ENCODE measurements at regions not wholly inside any gene's neighbourhood (a gene's known extent, or its start where the extent isn't known, plus 50 kb on each side); places are given as distances from the start of the nearest gene placed in this dataset.

DNA sequence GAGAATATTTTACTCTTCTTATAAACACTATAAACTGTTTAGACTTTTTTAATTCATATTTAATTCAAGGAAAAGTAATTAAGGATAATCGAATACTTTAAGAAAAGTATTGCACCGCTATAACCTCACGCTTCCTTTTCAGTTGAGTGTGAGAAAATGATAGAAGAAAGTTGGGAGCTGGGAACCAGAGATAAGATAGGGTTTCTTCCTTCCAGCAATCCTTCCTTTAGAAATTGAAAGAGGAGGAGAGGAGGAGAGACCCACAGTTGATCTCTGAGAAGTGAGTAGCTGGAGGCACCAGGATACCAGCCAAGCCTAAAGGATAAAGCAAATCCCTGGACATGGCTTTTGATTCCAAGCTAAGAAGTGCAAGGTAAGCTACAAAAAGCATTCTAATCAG, 242.3 kb upstream of the NOCT start:
- no peaks in the 10 kb centered on the region for H4K20me1 ChIP-seq (ENCODE audit: insufficient read depth, low read depth, low read length)
- DNase-seq = no peak
- H3K4me1 ChIP-seq (ENCODE audit: low read length) = no peaks in the 10 kb centered on the region
- H3K9me3 ChIP-seq (ENCODE audit: low read length) = no peaks in the 10 kb centered on the region
- H2AFZ ChIP-seq (ENCODE audit: low read length) = no peak overlapping the region
- no peak overlapping the region for H3K4me2 ChIP-seq (ENCODE audit: low read depth, low read length, poor library complexity, severe bottlenecking)
- no peaks in the 10 kb centered on the region for H3K9me2 ChIP-seq (replicated peaks; ENCODE audit: insufficient read depth, low read length)
- no peak overlapping the region for H3K27ac ChIP-seq (ENCODE audit: low read length)
- no peaks in the 10 kb centered on the region for H3K79me2 ChIP-seq (ENCODE audit: low read length)
- H3K27me3 ChIP-seq (ENCODE audit: low read length) = no peaks in the 10 kb centered on the region
- no peak overlapping the region for H3K9ac ChIP-seq (ENCODE audit: low read length)
- H3K4me3 ChIP-seq (ENCODE audit: low read length) = no peak overlapping the region
- no peaks in the 10 kb centered on the region for H3K36me3 ChIP-seq (ENCODE audit: insufficient read depth, low read length)

- H3K4me3 ChIP-seq (ENCODE audit: low read length) = no peak overlapping the region
- no peak overlapping the region for H3K27ac ChIP-seq (ENCODE audit: low read length)
- H4K20me1 ChIP-seq (ENCODE audit: insufficient read depth, low read depth, low read length) = no peaks in the 10 kb centered on the region
- H3K79me2 ChIP-seq (ENCODE audit: low read length) = no peaks in the 10 kb centered on the region
- H3K27me3 ChIP-seq (ENCODE audit: low read length) = no peaks in the 10 kb centered on the region
- no peak overlapping the region for H2AFZ ChIP-seq (ENCODE audit: low read length)
- H3K4me1 ChIP-seq (ENCODE audit: low read length) = no peaks in the 10 kb centered on the region
- H3K9me2 ChIP-seq (replicated peaks; ENCODE audit: insufficient read depth, low read length) = no peaks in the 10 kb centered on the region
- DNase-seq = no peak
- H3K9me3 ChIP-seq (ENCODE audit: low read length) = no peaks in the 10 kb centered on the region
- H3K4me2 ChIP-seq (ENCODE audit: low read depth, low read length, poor library complexity, severe bottlenecking) = no peak overlapping the region
- no peak overlapping the region for H3K9ac ChIP-seq (ENCODE audit: low read length)
- H3K36me3 ChIP-seq (ENCODE audit: insufficient read depth, low read length) = no peaks in the 10 kb centered on the region
These were observed 243.2 kb upstream of the NOCT start for GRCh38 chr4:138772366-138772765.

- no peak overlapping the region for H3K27ac ChIP-seq (ENCODE audit: low read length)
- no peak overlapping the region for H3K4me2 ChIP-seq (ENCODE audit: low read depth, low read length, poor library complexity, severe bottlenecking)
- no peaks in the 10 kb centered on the region for H3K27me3 ChIP-seq (ENCODE audit: low read length)
- no peak for DNase-seq
- no peaks in the 10 kb centered on the region for H3K79me2 ChIP-seq (ENCODE audit: low read length)
- no peak overlapping the region for H3K9ac ChIP-seq (ENCODE audit: low read length)
- H2AFZ ChIP-seq (ENCODE audit: low read length) = no peak overlapping the region
- H3K9me2 ChIP-seq (replicated peaks; ENCODE audit: insufficient read depth, low read length) = no peaks in the 10 kb centered on the region
- no peaks in the 10 kb centered on the region for H3K4me1 ChIP-seq (ENCODE audit: low read length)
- H3K9me3 ChIP-seq (ENCODE audit: low read length) = no peaks in the 10 kb centered on the region
- no peaks in the 10 kb centered on the region for H4K20me1 ChIP-seq (ENCODE audit: insufficient read depth, low read depth, low read length)
- no peak overlapping the region for H3K4me3 ChIP-seq (ENCODE audit: low read length)
- no peaks in the 10 kb centered on the region for H3K36me3 ChIP-seq (ENCODE audit: insufficient read depth, low read length)
These were observed 244.8 kb upstream of the NOCT start for GRCh38 chr4:138770818-138771217.

- no peak overlapping the region for H3K27ac ChIP-seq (ENCODE audit: low read length)
- H3K36me3 ChIP-seq (ENCODE audit: insufficient read depth, low read length) = no peaks in the 10 kb centered on the region
- H4K20me1 ChIP-seq (ENCODE audit: insufficient read depth, low read depth, low read length) = no peaks in the 10 kb centered on the region
- H3K27me3 ChIP-seq (ENCODE audit: low read length) = no peaks in the 10 kb centered on the region
- H3K4me2 ChIP-seq (ENCODE audit: low read depth, low read length, poor library complexity, severe bottlenecking) = no peak overlapping the region
- no peak overlapping the region for H3K9ac ChIP-seq (ENCODE audit: low read length)
- no peak overlapping the region for H3K4me3 ChIP-seq (ENCODE audit: low read length)
- no peaks in the 10 kb centered on the region for H3K9me2 ChIP-seq (replicated peaks; ENCODE audit: insufficient read depth, low read length)
- no peaks in the 10 kb centered on the region for H3K4me1 ChIP-seq (ENCODE audit: low read length)
- no peak for DNase-seq
- no peaks in the 10 kb centered on the region for H3K9me3 ChIP-seq (ENCODE audit: low read length)
- H3K79me2 ChIP-seq (ENCODE audit: low read length) = no peaks in the 10 kb centered on the region
- no peak overlapping the region for H2AFZ ChIP-seq (ENCODE audit: low read length)
These were observed 249.2 kb upstream of the NOCT start for GRCh38 chr4:138766332-138766731.

- H3K79me2 ChIP-seq (ENCODE audit: low read length) = no peaks in the 10 kb centered on the region
- no peak overlapping the region for H3K4me2 ChIP-seq (ENCODE audit: low read depth, low read length, poor library complexity, severe bottlenecking)
- H2AFZ ChIP-seq (ENCODE audit: low read length) = no peak overlapping the region
- no peaks in the 10 kb centered on the region for H3K36me3 ChIP-seq (ENCODE audit: insufficient read depth, low read length)
- H3K9me2 ChIP-seq (replicated peaks; ENCODE audit: insufficient read depth, low read length) = no peaks in the 10 kb centered on the region
- H3K9ac ChIP-seq (ENCODE audit: low read length) = no peak overlapping the region
- H4K20me1 ChIP-seq (ENCODE audit: insufficient read depth, low read depth, low read length) = no peaks in the 10 kb centered on the region
- H3K27me3 ChIP-seq (ENCODE audit: low read length) = no peaks in the 10 kb centered on the region
- no peak overlapping the region for H3K4me3 ChIP-seq (ENCODE audit: low read length)
- H3K9me3 ChIP-seq (ENCODE audit: low read length) = no peaks in the 10 kb centered on the region
- no peak overlapping the region for H3K27ac ChIP-seq (ENCODE audit: low read length)
- no peak for DNase-seq
- no peaks in the 10 kb centered on the region for H3K4me1 ChIP-seq (ENCODE audit: low read length)
These were observed 250.1 kb upstream of the NOCT start for GRCh38 chr4:138765442-138765841.

DNA sequence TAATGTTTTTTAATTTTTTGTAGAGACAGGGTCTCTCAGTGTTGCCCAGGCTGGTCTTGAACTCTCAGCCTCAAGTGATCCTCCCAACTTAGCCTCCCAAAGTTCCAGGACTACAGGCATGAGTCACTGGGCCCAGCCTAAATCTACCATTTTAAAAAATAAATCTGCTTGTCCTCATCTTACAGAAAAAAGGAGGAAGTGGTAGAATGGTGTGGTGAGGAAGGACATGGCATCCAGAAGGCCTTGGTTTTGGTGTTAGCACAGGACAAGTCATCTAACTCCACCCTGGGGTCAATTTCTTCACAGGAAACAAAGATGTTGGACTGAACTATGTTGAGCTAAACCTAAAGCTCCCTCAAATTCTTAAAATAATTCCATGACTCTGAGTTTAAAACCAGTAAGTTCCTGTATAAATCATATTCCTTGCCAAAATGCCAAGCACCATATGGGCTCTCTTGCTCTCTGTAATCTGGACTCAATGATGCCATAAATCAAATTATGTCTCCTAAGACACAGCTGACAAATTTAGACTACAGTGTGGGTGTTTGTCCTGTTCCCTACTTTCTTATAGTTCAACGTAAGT, 253.9 kb upstream of the NOCT start:
- H3K9ac ChIP-seq (ENCODE audit: low read length) = no peak overlapping the region
- H3K36me3 ChIP-seq (ENCODE audit: insufficient read depth, low read length) = no peaks in the 10 kb centered on the region
- H3K27ac ChIP-seq (ENCODE audit: low read length) = no peak overlapping the region
- no peaks in the 10 kb centered on the region for H3K4me1 ChIP-seq (ENCODE audit: low read length)
- no peak overlapping the region for H3K4me2 ChIP-seq (ENCODE audit: low read depth, low read length, poor library complexity, severe bottlenecking)
- no peak overlapping the region for H3K4me3 ChIP-seq (ENCODE audit: low read length)
- no peak overlapping the region for H2AFZ ChIP-seq (ENCODE audit: low read length)
- H3K9me3 ChIP-seq (ENCODE audit: low read length) = no peaks in the 10 kb centered on the region
- H3K27me3 ChIP-seq (ENCODE audit: low read length) = no peaks in the 10 kb centered on the region
- no peak for DNase-seq
- H3K9me2 ChIP-seq (replicated peaks; ENCODE audit: insufficient read depth, low read length) = no peaks in the 10 kb centered on the region
- H3K79me2 ChIP-seq (ENCODE audit: low read length) = no peaks in the 10 kb centered on the region
- H4K20me1 ChIP-seq (ENCODE audit: insufficient read depth, low read depth, low read length) = no peaks in the 10 kb centered on the region

DNA sequence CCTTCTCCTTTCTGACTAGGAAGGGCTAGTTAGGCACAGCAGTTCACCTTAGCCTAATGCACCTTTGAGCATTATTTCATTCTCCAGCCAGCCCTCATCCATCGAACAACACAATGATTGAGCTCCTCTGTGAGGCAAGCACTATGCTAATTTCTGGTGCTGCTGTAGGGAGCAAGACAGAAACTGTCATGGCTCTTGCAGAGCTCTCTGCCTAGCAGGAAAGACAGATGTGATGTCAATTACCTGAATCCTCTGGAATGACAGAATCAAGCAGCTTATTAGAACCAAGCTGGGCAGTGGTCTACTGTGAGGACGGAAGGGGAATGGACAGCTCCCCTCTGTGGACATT, 256.1 kb upstream of the NOCT start:
- Histone ChIP-seq H3K79me2 (ENCODE audit: low read length) (no peaks in the 10 kb centered on the region), H3K27ac (ENCODE audit: low read length) (no peak overlapping the region), H3K9me2 (replicated peaks; ENCODE audit: insufficient read depth, low read length) (no peaks in the 10 kb centered on the region), H4K20me1 (ENCODE audit: insufficient read depth, low read depth, low read length) (no peaks in the 10 kb centered on the region), H3K9ac (ENCODE audit: low read length) (no peak overlapping the region), H3K36me3 (ENCODE audit: insufficient read depth, low read length) (no peaks in the 10 kb centered on the region), H3K9me3 (ENCODE audit: low read length) (no peaks in the 10 kb centered on the region), H3K4me2 (ENCODE audit: low read depth, low read length, poor library complexity, severe bottlenecking) (no peak overlapping the region), H3K4me3 (ENCODE audit: low read length) (no peak overlapping the region), H3K4me1 (ENCODE audit: low read length) (no peaks in the 10 kb centered on the region), H2AFZ (ENCODE audit: low read length) (no peak overlapping the region), H3K27me3 (ENCODE audit: low read length) (no peaks in the 10 kb centered on the region)
- DNase-seq = no peak

DNA sequence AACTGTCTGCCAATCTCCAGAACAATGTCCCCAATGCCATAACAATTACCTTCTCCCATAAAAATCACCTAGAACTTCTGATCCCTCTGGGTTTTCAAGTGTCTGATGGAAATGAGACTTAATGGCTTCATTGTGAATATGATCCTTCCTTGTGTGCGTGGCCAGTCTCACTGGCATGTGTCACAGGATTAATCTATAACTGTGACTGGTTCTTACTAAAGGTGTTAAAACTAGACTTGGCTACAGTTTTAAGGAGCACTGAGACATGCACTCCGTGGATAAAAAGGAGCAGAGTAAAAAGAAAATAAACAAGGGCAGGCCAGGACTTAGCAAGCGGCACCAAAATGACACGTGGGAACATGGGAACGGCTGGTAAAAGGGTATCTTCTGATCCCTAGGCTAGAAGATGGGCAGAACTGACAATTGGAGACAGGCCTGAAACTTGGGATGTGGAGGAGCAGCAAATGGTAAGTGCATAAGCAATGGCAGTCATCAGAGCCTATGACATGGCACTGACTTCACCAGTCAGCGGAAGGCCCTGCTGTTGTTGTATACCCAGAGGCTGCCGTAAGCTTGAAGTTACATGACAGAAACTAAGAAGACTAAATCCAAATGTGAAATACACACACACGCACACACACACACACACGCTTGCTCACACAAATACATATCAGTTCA, 256.6 kb upstream of the NOCT start:
- no peaks in the 10 kb centered on the region for H3K9me2 ChIP-seq (replicated peaks; ENCODE audit: insufficient read depth, low read length)
- no peak for DNase-seq
- H3K4me1 ChIP-seq (ENCODE audit: low read length) = no peaks in the 10 kb centered on the region
- H3K4me3 ChIP-seq (ENCODE audit: low read length) = no peak overlapping the region
- H3K9me3 ChIP-seq (ENCODE audit: low read length) = no peaks in the 10 kb centered on the region
- H3K36me3 ChIP-seq (ENCODE audit: insufficient read depth, low read length) = no peaks in the 10 kb centered on the region
- no peaks in the 10 kb centered on the region for H3K79me2 ChIP-seq (ENCODE audit: low read length)
- H2AFZ ChIP-seq (ENCODE audit: low read length) = no peak overlapping the region
- no peaks in the 10 kb centered on the region for H3K27me3 ChIP-seq (ENCODE audit: low read length)
- no peak overlapping the region for H3K27ac ChIP-seq (ENCODE audit: low read length)
- no peaks in the 10 kb centered on the region for H4K20me1 ChIP-seq (ENCODE audit: insufficient read depth, low read depth, low read length)
- H3K9ac ChIP-seq (ENCODE audit: low read length) = no peak overlapping the region
- no peak overlapping the region for H3K4me2 ChIP-seq (ENCODE audit: low read depth, low read length, poor library complexity, severe bottlenecking)

All from Karpas-422 (cell line).